Brain pericyte (primary cell): ENCODE measurements at regions not wholly inside any gene's neighbourhood (a gene's known extent, or its start where the extent isn't known, plus 50 kb on each side); places are given as distances from the start of the nearest gene placed in this dataset.
"Not testable (repeated sequence)": the region's sequence is repeated elsewhere in the genome, so short reads cannot be mapped to it uniquely, and the experiment has no call there.

Source experiments
- DNase-seq: peaks from one replicate; pipeline ENCODE4 v3.0.0-alpha.2; 2012; ENCODE audit warnings: low read depth, low spot score

GRCh38 chr21:17738176-17738953, 80.8 kb downstream of the C21orf91 start:
- no peak for DNase-seq

- no peak for DNase-seq
These were observed 83.1 kb downstream of the C21orf91 start for GRCh38 chr21:17736072-17736471.

GRCh38 chr21:17733209-17733608, 85.9 kb downstream of the C21orf91 start:
- DNase-seq = no peak

GRCh38 chr21:17732306-17732705, 86.8 kb downstream of the C21orf91 start:
- peak; percentile 24 for DNase-seq

- DNase-seq = no peak
These were observed 87.6 kb downstream of the C21orf91 start for GRCh38 chr21:17731554-17731953.

- no peak for DNase-seq
These were observed 88.4 kb downstream of the C21orf91 start for GRCh38 chr21:17730782-17731181.

GRCh38 chr21:17729455-17729854, 89.7 kb downstream of the C21orf91 start:
- DNase-seq = no peak

- DNase-seq = no peak
These were observed 91.8 kb downstream of the C21orf91 start for GRCh38 chr21:17727361-17727760.

- DNase-seq = no peak
These were observed 92.9 kb downstream of the C21orf91 start for GRCh38 chr21:17726047-17726829.

GRCh38 chr21:17725339-17725738, 93.8 kb downstream of the C21orf91 start:
- no peak for DNase-seq

GRCh38 chr21:17712887-17713286, 100.2 kb upstream of the BTG3 start:
- no peak for DNase-seq

- DNase-seq = no peak
These were observed 99.2 kb upstream of the BTG3 start for GRCh38 chr21:17711896-17712295.

- DNase-seq = no peak
These were observed 96.5 kb upstream of the BTG3 start for GRCh38 chr21:17709266-17709611.

- DNase-seq = no peak
These were observed 96.0 kb upstream of the BTG3 start for GRCh38 chr21:17708522-17709265.

- no peak for DNase-seq
These were observed 87.0 kb upstream of the BTG3 start for GRCh38 chr21:17699524-17700189.

- no peak for DNase-seq
These were observed 84.8 kb upstream of the BTG3 start for GRCh38 chr21:17697473-17697872.

- not testable (repeated sequence) for DNase-seq
These were observed 81.7 kb upstream of the BTG3 start for GRCh38 chr21:17694416-17694815.

GRCh38 chr21:17693801-17694200, 81.1 kb upstream of the BTG3 start:
- no peak for DNase-seq

GRCh38 chr21:17690078-17690494, 77.4 kb upstream of the BTG3 start:
- DNase-seq = no peak

- no peak for DNase-seq
These were observed 76.5 kb upstream of the BTG3 start for GRCh38 chr21:17688912-17689874.

- no peak for DNase-seq
These were observed 70.2 kb upstream of the BTG3 start for GRCh38 chr21:17682924-17683323.
